Liver (tissue), 3 donors: ENCODE measurements at regions not wholly inside any gene's neighbourhood (a gene's known extent, or its start where the extent isn't known, plus 50 kb on each side); places are given as distances from the start of the nearest gene placed in this dataset.

Experiments
- EGR1 ChIP-seq, 2 donors: IDR thresholded peaks; 2 replicates each; pipeline ENCODE4 v1.6.1; 2016 to 2018; ENCODE audit warnings: antibody characterized with exemption in 2 of 2, low read depth in 2 of 2
- FOXA1 ChIP-seq: IDR thresholded peaks from 2 replicates; pipeline ENCODE4 v1.6.1; 2016; ENCODE audit warnings: antibody characterized with exemption
- JUND ChIP-seq, 2 donors: IDR thresholded peaks; 2 replicates each; pipeline ENCODE4 v1.6.1; 2016; ENCODE audit warnings: antibody characterized with exemption in 2 of 2
- SP1 ChIP-seq: IDR thresholded peaks from 2 replicates; pipeline ENCODE4 v1.6.1; 2018; ENCODE audit warnings: antibody characterized with exemption, mild to moderate bottlenecking
- TAF1 ChIP-seq: conservative IDR thresholded peaks from 2 replicates; pipeline ENCODE4 v1.6.1; 2016; ENCODE audit warnings: antibody characterized with exemption, mild to moderate bottlenecking
- TF ChIP-seq, protein P1 (sequence below): fragments of 150-350 bp; IDR thresholded peaks from 2 replicates; pipeline ENCODE4 v1.5.1; 2017; ENCODE audit warnings: improper control_type of control experiment, low read depth, low read length; ENCODE audit not compliant: missing input control
- TF ChIP-seq, protein P2 (sequence below): IDR thresholded peaks from 2 replicates; pipeline ENCODE4 v1.6.1; 2016; ENCODE audit warnings: antibody characterized with exemption
- TF ChIP-seq, protein P3 (sequence below): IDR thresholded peaks from 2 replicates; pipeline ENCODE4 v1.6.1; 2016; ENCODE audit warnings: antibody characterized with exemption, mild to moderate bottlenecking
- donor health status: healthy.
- donor health status: healthy.

DNA sequence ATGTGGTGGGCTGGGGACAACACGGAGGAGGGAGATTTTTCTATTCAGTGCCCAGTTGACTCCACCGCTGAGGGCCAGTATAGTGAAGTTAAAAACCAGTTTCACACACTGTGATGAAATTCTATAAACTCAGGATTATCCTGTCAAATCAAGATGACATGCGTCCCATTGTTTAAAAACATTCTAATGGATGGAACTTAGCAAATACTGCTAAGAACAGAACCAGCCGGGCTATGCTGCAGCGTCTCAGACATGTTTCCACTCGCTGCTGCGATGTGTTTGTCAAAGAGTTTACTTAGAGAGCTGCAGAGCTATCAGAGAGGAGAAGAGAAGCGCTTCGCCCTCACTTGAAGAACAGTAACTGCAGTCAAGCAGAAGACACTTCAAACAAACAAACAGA lies 212.6 kb upstream of the FOXQ1 start:
- TF ChIP-seq, protein P1, sequence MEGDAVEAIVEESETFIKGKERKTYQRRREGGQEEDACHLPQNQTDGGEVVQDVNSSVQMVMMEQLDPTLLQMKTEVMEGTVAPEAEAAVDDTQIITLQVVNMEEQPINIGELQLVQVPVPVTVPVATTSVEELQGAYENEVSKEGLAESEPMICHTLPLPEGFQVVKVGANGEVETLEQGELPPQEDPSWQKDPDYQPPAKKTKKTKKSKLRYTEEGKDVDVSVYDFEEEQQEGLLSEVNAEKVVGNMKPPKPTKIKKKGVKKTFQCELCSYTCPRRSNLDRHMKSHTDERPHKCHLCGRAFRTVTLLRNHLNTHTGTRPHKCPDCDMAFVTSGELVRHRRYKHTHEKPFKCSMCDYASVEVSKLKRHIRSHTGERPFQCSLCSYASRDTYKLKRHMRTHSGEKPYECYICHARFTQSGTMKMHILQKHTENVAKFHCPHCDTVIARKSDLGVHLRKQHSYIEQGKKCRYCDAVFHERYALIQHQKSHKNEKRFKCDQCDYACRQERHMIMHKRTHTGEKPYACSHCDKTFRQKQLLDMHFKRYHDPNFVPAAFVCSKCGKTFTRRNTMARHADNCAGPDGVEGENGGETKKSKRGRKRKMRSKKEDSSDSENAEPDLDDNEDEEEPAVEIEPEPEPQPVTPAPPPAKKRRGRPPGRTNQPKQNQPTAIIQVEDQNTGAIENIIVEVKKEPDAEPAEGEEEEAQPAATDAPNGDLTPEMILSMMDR: no peak
- TF ChIP-seq TAF1 (no peak), SP1 (no peak), JUND (IDR thresholded peaks at IDR 0.05) (no peak), FOXA1 (no peak), EGR1 (IDR thresholded peaks at IDR 0.05; ENCODE audit: low read depth in 2 of 2) (no peak)
- TF ChIP-seq, protein P2, sequence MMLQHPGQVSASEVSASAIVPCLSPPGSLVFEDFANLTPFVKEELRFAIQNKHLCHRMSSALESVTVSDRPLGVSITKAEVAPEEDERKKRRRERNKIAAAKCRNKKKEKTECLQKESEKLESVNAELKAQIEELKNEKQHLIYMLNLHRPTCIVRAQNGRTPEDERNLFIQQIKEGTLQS: no peak
- TF ChIP-seq, protein P3, sequence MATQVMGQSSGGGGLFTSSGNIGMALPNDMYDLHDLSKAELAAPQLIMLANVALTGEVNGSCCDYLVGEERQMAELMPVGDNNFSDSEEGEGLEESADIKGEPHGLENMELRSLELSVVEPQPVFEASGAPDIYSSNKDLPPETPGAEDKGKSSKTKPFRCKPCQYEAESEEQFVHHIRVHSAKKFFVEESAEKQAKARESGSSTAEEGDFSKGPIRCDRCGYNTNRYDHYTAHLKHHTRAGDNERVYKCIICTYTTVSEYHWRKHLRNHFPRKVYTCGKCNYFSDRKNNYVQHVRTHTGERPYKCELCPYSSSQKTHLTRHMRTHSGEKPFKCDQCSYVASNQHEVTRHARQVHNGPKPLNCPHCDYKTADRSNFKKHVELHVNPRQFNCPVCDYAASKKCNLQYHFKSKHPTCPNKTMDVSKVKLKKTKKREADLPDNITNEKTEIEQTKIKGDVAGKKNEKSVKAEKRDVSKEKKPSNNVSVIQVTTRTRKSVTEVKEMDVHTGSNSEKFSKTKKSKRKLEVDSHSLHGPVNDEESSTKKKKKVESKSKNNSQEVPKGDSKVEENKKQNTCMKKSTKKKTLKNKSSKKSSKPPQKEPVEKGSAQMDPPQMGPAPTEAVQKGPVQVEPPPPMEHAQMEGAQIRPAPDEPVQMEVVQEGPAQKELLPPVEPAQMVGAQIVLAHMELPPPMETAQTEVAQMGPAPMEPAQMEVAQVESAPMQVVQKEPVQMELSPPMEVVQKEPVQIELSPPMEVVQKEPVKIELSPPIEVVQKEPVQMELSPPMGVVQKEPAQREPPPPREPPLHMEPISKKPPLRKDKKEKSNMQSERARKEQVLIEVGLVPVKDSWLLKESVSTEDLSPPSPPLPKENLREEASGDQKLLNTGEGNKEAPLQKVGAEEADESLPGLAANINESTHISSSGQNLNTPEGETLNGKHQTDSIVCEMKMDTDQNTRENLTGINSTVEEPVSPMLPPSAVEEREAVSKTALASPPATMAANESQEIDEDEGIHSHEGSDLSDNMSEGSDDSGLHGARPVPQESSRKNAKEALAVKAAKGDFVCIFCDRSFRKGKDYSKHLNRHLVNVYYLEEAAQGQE: no peak
